ENCODE measurements at regions not wholly inside any gene's neighbourhood (a gene's known extent, or its start where the extent isn't known, plus 50 kb on each side); places are given as distances from the start of the nearest gene placed in this dataset.

GRCh38 chr15:93359060-93359408, 270.0 kb upstream of the RGMA start:
- TF ChIP-seq POLR2AphosphoS5 (IDR thresholded peaks at IDR 0.05; ENCODE audit: low read depth, low read length) (no peak), SIN3A (IDR thresholded peaks at IDR 0.05; ENCODE audit: borderline replicate concordance, insufficient read depth, low read length) (no peak), TAF1 (IDR thresholded peaks at IDR 0.05; ENCODE audit: borderline replicate concordance, insufficient read depth, low read length) (no peak), FOXP2 (optimal IDR thresholded peaks at IDR 0.05; ENCODE audit: borderline replicate concordance, extremely low read depth, extremely low read length, insufficient read depth) (no peak)
- TF ChIP-seq, protein P1, sequence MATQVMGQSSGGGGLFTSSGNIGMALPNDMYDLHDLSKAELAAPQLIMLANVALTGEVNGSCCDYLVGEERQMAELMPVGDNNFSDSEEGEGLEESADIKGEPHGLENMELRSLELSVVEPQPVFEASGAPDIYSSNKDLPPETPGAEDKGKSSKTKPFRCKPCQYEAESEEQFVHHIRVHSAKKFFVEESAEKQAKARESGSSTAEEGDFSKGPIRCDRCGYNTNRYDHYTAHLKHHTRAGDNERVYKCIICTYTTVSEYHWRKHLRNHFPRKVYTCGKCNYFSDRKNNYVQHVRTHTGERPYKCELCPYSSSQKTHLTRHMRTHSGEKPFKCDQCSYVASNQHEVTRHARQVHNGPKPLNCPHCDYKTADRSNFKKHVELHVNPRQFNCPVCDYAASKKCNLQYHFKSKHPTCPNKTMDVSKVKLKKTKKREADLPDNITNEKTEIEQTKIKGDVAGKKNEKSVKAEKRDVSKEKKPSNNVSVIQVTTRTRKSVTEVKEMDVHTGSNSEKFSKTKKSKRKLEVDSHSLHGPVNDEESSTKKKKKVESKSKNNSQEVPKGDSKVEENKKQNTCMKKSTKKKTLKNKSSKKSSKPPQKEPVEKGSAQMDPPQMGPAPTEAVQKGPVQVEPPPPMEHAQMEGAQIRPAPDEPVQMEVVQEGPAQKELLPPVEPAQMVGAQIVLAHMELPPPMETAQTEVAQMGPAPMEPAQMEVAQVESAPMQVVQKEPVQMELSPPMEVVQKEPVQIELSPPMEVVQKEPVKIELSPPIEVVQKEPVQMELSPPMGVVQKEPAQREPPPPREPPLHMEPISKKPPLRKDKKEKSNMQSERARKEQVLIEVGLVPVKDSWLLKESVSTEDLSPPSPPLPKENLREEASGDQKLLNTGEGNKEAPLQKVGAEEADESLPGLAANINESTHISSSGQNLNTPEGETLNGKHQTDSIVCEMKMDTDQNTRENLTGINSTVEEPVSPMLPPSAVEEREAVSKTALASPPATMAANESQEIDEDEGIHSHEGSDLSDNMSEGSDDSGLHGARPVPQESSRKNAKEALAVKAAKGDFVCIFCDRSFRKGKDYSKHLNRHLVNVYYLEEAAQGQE (IDR thresholded peaks at IDR 0.05; ENCODE audit: insufficient read depth in 1 of 2, low read depth in 2 of 2, low read length in 2 of 2) = no peak

Data from PFSK-1 (cell line).